ENCODE measurements at regions not wholly inside any gene's neighbourhood (a gene's known extent, or its start where the extent isn't known, plus 50 kb on each side); places are given as distances from the start of the nearest gene placed in this dataset.
A peak's percentile ranks its signal among the peaks of the same experiment; 100 is the strongest.

DNA sequence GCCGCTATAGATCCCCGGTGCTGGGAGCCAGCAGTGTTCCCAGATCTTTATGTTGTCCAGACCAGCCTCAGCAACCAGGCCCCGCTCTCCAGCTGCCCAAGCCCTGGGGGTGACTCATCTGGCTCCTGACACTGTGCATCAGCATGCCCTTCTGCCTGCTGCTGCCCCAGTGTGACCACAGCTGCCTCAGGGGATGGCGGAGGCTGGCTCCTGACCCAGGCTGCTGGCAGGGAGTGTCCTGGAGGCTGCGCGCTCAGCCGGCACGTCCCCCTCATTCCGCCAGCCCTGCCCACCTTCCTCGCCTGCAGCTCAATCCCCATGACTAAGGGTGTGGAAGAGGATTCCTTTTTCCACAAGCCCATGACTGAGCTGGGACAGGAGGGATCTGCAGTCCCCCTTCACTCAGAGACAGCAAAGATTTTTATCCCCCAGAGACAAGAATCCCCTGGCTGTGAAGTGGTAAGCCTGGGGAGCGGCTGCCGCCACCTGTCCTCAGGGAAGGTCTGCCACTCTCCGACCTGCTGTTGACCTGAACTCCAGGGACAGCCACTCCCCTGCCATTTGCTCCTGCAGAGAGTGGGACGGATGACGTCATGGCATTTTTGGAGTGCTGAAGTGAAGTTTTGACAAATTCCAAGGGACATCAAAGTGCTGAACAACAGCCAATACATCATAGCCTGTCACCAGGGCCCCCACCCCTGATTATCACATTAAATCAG, 182.8 kb upstream of the BMPER start:
- no TSS peak for BruUV-seq (replicated peaks)
- Mint-ChIP-seq H3K27ac (ENCODE audit: unreplicated experiment) (peak overlapping the region; percentile 40), H3K36me3 (ENCODE audit: insufficient read depth, unreplicated experiment) (no peaks in the 10 kb centered on the region), H3K4me1 (ENCODE audit: low read depth, unreplicated experiment) (peaks cover 14% of the 10 kb centered on the region), H3K27me3 (ENCODE audit: unreplicated experiment) (peaks cover 46% of the 10 kb centered on the region), H3K9me3 (ENCODE audit: low read depth, unreplicated experiment) (no peaks in the 10 kb centered on the region), H3K4me3 (ENCODE audit: low read depth, unreplicated experiment) (peak overlapping the region; percentile 55)
- TF ChIP-seq, protein P1, sequence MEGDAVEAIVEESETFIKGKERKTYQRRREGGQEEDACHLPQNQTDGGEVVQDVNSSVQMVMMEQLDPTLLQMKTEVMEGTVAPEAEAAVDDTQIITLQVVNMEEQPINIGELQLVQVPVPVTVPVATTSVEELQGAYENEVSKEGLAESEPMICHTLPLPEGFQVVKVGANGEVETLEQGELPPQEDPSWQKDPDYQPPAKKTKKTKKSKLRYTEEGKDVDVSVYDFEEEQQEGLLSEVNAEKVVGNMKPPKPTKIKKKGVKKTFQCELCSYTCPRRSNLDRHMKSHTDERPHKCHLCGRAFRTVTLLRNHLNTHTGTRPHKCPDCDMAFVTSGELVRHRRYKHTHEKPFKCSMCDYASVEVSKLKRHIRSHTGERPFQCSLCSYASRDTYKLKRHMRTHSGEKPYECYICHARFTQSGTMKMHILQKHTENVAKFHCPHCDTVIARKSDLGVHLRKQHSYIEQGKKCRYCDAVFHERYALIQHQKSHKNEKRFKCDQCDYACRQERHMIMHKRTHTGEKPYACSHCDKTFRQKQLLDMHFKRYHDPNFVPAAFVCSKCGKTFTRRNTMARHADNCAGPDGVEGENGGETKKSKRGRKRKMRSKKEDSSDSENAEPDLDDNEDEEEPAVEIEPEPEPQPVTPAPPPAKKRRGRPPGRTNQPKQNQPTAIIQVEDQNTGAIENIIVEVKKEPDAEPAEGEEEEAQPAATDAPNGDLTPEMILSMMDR (IDR thresholded peaks at IDR 0.05; ENCODE audit: unreplicated experiment) = no peak
- peak; percentile 75 for DNase-seq
- intact Hi-C loops (cut with micrococcal nuclease; ENCODE audit: unreplicated experiment) = no loop called here
- CTCF ChIA-PET = no interaction called here

DNA sequence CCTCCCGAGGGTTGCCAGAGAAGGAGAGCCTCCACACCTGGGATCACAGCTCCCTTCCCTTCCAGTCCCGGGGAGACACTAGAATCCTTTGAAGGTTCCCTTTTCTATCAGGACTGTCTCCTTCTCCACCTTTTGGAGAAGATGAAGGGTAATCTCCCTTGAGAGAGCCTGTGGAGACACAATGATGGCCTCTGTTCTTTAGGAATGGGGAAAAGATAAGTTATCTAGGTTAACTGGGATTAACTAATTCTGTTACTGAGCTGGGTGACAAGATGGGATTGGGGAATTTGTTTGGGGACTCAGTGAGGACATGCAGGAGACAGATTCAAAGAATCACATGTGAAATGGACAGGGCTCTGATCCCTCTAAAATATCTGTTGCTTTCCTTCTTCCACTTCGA, 181.1 kb upstream of the BMPER start:
- CTCF ChIA-PET = interaction anchor here (0.7 kb wide), 1 partner anchor 123 kb away, joined by 3 read pairs; no protein-coding TSS in a partner anchor
- BruUV-seq (replicated peaks) = no TSS peak
- H3K27me3 Mint-ChIP-seq (ENCODE audit: unreplicated experiment) = peaks cover 46% of the 10 kb centered on the region
- H3K9me3 Mint-ChIP-seq (ENCODE audit: low read depth, unreplicated experiment) = no peaks in the 10 kb centered on the region
- H3K4me3 Mint-ChIP-seq (ENCODE audit: low read depth, unreplicated experiment) = no peak overlapping the region
- TF ChIP-seq, protein P1 (IDR thresholded peaks at IDR 0.05; ENCODE audit: unreplicated experiment) = no peak
- intact Hi-C loops (cut with micrococcal nuclease; ENCODE audit: unreplicated experiment) = no loop called here
- H3K27ac Mint-ChIP-seq (ENCODE audit: unreplicated experiment) = no peak overlapping the region
- H3K36me3 Mint-ChIP-seq (ENCODE audit: insufficient read depth, unreplicated experiment) = no peaks in the 10 kb centered on the region
- peaks cover 14% of the 10 kb centered on the region for H3K4me1 Mint-ChIP-seq (ENCODE audit: low read depth, unreplicated experiment)
- DNase-seq = no peak

DNA sequence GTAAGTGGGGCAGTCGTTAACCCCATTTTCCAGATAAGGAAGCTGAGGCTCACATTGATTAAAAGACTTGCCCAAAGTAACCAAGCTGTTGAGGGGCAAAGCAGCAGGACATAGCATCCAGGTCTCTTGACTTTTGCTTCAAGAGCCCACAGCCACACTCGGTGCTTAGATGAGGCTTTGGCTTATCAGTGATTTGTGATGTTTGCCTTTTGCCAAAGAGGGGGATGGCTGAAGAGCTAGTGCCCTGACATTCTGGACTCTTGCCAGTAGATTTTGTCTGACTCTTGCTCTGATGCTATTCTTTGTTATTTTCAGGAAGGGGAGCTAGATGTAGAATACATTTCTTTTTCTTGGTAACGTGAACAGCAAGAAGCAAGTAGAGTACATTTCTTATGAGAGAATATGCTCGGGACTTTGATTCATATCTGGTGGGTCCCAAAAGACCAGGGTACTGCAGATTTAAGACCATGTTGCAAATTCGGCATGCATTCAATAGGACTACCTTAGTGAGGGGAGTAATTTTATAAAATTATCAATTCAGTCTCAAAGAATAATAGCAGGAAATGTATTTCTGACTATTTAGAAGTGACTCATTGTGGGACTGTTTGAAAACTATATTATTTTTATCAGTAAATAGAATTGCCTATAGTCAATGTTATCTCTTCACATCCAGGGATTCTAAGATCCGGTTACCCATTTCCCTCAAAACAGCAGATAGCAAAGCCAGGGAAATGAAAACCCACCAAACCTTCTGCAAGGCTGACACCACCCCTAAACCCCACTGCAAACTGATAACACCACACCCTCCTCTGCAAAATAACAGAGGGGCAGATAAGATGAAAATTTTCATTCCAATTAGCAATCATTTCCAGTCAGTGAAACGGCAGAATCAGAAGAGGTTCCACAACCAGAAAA, 180.0 kb upstream of the BMPER start:
- peaks cover 43% of the 10 kb centered on the region for H3K27me3 Mint-ChIP-seq (ENCODE audit: unreplicated experiment)
- CTCF ChIA-PET = no interaction called here

DNA sequence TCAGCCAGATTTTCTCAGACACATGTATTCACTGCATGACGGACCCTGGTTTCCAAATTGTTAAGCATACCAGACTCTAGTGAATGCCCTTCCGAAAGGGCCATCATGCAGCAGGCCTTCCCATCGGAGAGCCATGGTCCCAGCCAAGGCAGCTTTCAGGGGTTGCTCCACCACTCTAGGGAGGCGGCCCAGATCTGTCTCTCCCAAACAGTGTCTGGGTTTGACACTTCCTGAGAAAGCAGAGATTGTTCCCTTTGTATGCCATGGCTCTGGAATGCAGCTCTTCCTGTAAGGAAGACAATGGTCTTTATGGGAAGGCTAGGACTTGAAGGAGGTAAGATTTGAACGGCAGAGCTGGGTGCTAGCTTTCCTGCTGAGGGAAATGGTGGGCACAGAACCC, 178.8 kb upstream of the BMPER start:
- intact Hi-C loops (cut with micrococcal nuclease; ENCODE audit: unreplicated experiment) = no loop called here
- Mint-ChIP-seq H3K9me3 (ENCODE audit: low read depth, unreplicated experiment) (no peaks in the 10 kb centered on the region), H3K4me3 (ENCODE audit: low read depth, unreplicated experiment) (no peak overlapping the region), H3K4me1 (ENCODE audit: low read depth, unreplicated experiment) (peaks cover 14% of the 10 kb centered on the region), H3K27me3 (ENCODE audit: unreplicated experiment) (peaks cover 31% of the 10 kb centered on the region), H3K36me3 (ENCODE audit: insufficient read depth, unreplicated experiment) (no peaks in the 10 kb centered on the region), H3K27ac (ENCODE audit: unreplicated experiment) (no peak overlapping the region)
- DNase-seq = no peak
- TF ChIP-seq, protein P1 (IDR thresholded peaks at IDR 0.05; ENCODE audit: unreplicated experiment) = no peak
- no TSS peak for BruUV-seq (replicated peaks)
- CTCF ChIA-PET = no interaction called here

More for the DNA sequence above, 180.0 kb upstream of the BMPER start:
- Mint-ChIP-seq H3K4me1 (ENCODE audit: low read depth, unreplicated experiment) (peaks cover 14% of the 10 kb centered on the region), H3K27ac (ENCODE audit: unreplicated experiment) (no peak overlapping the region), H3K4me3 (ENCODE audit: low read depth, unreplicated experiment) (no peak overlapping the region), H3K9me3 (ENCODE audit: low read depth, unreplicated experiment) (no peaks in the 10 kb centered on the region), H3K36me3 (ENCODE audit: insufficient read depth, unreplicated experiment) (no peaks in the 10 kb centered on the region)
- no TSS peak for BruUV-seq (replicated peaks)
- intact Hi-C loops (cut with micrococcal nuclease; ENCODE audit: unreplicated experiment) = no loop called here
- no peak for DNase-seq
- TF ChIP-seq, protein P1 (IDR thresholded peaks at IDR 0.05; ENCODE audit: unreplicated experiment) = no peak

Measured in Calu3 (cell line).